Astrocyte (in vitro differentiated cells and primary cell): ENCODE measurements at regions not wholly inside any gene's neighbourhood (a gene's known extent, or its start where the extent isn't known, plus 50 kb on each side); places are given as distances from the start of the nearest gene placed in this dataset.
A peak's percentile ranks its signal among the peaks of the same experiment; 100 is the strongest.

Experiments
- DNase-seq: peaks from one replicate; pipeline ENCODE4 v3.0.0-alpha.2; 2010; ENCODE audit warnings: low read depth
- FAIRE-seq: peaks from 2 replicates; lab custom pipeline; 2011; peaks lifted over from hg19 to GRCh38; lab: Jason Lieb, UNC
- H2AFZ ChIP-seq: 2 replicates; pipeline ENCODE4 v1.6.0; 2012; ENCODE audit warnings: low read depth, low read length, inconsistent platforms
- H3K27ac ChIP-seq: 2 replicates; pipeline ENCODE4 v1.5.1; 2011; ENCODE audit warnings: low read depth, low read length, inconsistent platforms
- H3K27me3 ChIP-seq: 2 replicates; pipeline ENCODE4 v1.6.0; 2011; ENCODE audit warnings: low read length, inconsistent platforms; ENCODE audit not compliant: insufficient read depth
- H3K36me3 ChIP-seq: 2 replicates; pipeline ENCODE4 v1.5.1; 2011; ENCODE audit warnings: low read length, inconsistent platforms; ENCODE audit not compliant: insufficient read depth
- H3K4me1 ChIP-seq: 2 replicates; pipeline ENCODE4 v1.5.1; 2011; ENCODE audit warnings: low read length, inconsistent platforms; ENCODE audit not compliant: insufficient read depth
- H3K4me2 ChIP-seq: 2 replicates; pipeline ENCODE4 v1.6.0; 2012; ENCODE audit warnings: low read length, inconsistent platforms
- H3K4me3 ChIP-seq: 2 replicates; pipeline ENCODE4 v1.5.1; 2011; ENCODE audit warnings: low read depth, mild to moderate bottlenecking, low read length, inconsistent platforms; ENCODE audit not compliant: insufficient read depth
- H3K79me2 ChIP-seq: 2 replicates; pipeline ENCODE4 v1.6.0; 2012; ENCODE audit warnings: mild to moderate bottlenecking, low read length, inconsistent platforms; ENCODE audit not compliant: insufficient read depth
- H3K9ac ChIP-seq: 2 replicates; pipeline ENCODE4 v1.6.0; 2012; ENCODE audit warnings: mild to moderate bottlenecking, low read length, inconsistent platforms
- H3K9me3 ChIP-seq: 2 replicates; pipeline ENCODE4 v1.5.1; 2012; ENCODE audit warnings: low read depth, mild to moderate bottlenecking, low read length, inconsistent platforms; ENCODE audit not compliant: insufficient read depth
- H4K20me1 ChIP-seq: 2 replicates; pipeline ENCODE4 v1.6.0; 2012; ENCODE audit warnings: low read length, inconsistent platforms; ENCODE audit not compliant: insufficient read depth
- H3K27ac Mint-ChIP-seq: one replicate; pipeline ENCODE4 v1.8.0; 2021; ENCODE audit warnings: mild to moderate bottlenecking, mixed read lengths; ENCODE audit not compliant: unreplicated experiment
- H3K27me3 Mint-ChIP-seq: one replicate; pipeline ENCODE4 v1.8.0; 2021; ENCODE audit warnings: low read depth, mixed read lengths; ENCODE audit not compliant: unreplicated experiment
- H3K36me3 Mint-ChIP-seq: one replicate; pipeline ENCODE4 v1.8.0; 2021; ENCODE audit warnings: low read depth, mixed read lengths; ENCODE audit not compliant: unreplicated experiment
- H3K4me1 Mint-ChIP-seq: one replicate; pipeline ENCODE4 v1.8.0; 2021; ENCODE audit warnings: low read depth, mixed read lengths; ENCODE audit not compliant: unreplicated experiment
- H3K4me3 Mint-ChIP-seq: one replicate; pipeline ENCODE4 v1.8.0; 2021; ENCODE audit warnings: mild to moderate bottlenecking, moderate library complexity, mixed read lengths; ENCODE audit not compliant: unreplicated experiment
- H3K9me3 Mint-ChIP-seq: one replicate; pipeline ENCODE4 v1.8.0; 2021; ENCODE audit warnings: mild to moderate bottlenecking, mixed read lengths; ENCODE audit not compliant: unreplicated experiment
- EZH2 ChIP-seq: IDR thresholded peaks from 2 replicates; pipeline ENCODE4 v1.6.1; 2012; ENCODE audit warnings: mild to moderate bottlenecking, low read length, inconsistent platforms; ENCODE audit not compliant: insufficient read depth
- TF ChIP-seq, protein P1 (sequence below): IDR thresholded peaks from 2 replicates; pipeline ENCODE4 v1.5.1; 2011; ENCODE audit warnings: low read depth, mild to moderate bottlenecking, inconsistent platforms, low read length, moderate library complexity; ENCODE audit not compliant: insufficient read depth

DNA sequence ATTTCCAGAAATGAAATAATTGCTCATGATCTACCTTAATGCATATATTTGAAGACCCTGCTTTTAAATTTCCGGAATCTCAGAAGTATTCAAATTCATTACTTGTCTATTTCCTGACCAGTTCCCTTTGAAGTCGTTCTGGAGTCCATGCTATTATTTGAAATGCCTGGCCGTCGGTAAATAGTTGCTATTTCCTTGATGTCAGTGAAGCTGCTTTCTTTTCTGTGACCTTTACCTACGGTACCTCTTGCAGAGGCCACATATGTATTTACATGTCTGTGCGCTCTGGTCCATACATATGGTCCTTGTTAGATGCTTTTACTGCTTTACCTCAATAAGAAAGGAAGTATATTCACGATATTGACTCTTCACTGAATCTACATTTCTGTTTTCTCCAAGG, 199.7 kb downstream of the PAPSS1 start:
- no peak for DNase-seq
- Histone ChIP-seq H3K4me2 (no peak overlapping the region), H4K20me1 (no peaks in the 10 kb centered on the region), H3K4me3 (no peak overlapping the region), H3K4me1 (no peaks in the 10 kb centered on the region), H2AFZ (no peak overlapping the region), H3K36me3 (no peaks in the 10 kb centered on the region), H3K79me2 (no peaks in the 10 kb centered on the region), H3K9me3 (no peaks in the 10 kb centered on the region), H3K27ac (no peak overlapping the region), H3K27me3 (no peaks in the 10 kb centered on the region), H3K9ac (no peak overlapping the region)
- peaks cover 2% of the 10 kb centered on the region for H3K9me3 Mint-ChIP-seq
- no peaks in the 10 kb centered on the region for H3K27me3 Mint-ChIP-seq
- H3K27ac Mint-ChIP-seq = no peak overlapping the region
- no peak for FAIRE-seq
- no peaks in the 10 kb centered on the region for H3K4me1 Mint-ChIP-seq
- TF ChIP-seq, protein P1, sequence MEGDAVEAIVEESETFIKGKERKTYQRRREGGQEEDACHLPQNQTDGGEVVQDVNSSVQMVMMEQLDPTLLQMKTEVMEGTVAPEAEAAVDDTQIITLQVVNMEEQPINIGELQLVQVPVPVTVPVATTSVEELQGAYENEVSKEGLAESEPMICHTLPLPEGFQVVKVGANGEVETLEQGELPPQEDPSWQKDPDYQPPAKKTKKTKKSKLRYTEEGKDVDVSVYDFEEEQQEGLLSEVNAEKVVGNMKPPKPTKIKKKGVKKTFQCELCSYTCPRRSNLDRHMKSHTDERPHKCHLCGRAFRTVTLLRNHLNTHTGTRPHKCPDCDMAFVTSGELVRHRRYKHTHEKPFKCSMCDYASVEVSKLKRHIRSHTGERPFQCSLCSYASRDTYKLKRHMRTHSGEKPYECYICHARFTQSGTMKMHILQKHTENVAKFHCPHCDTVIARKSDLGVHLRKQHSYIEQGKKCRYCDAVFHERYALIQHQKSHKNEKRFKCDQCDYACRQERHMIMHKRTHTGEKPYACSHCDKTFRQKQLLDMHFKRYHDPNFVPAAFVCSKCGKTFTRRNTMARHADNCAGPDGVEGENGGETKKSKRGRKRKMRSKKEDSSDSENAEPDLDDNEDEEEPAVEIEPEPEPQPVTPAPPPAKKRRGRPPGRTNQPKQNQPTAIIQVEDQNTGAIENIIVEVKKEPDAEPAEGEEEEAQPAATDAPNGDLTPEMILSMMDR = no peak
- TF ChIP-seq EZH2 = no peak
- H3K4me3 Mint-ChIP-seq = no peak overlapping the region
- no peaks in the 10 kb centered on the region for H3K36me3 Mint-ChIP-seq

- DNase-seq = no peak
- H3K4me2 ChIP-seq = no peak overlapping the region
- no peaks in the 10 kb centered on the region for H3K4me1 ChIP-seq
- no peak overlapping the region for H2AFZ ChIP-seq
- H3K36me3 Mint-ChIP-seq = no peaks in the 10 kb centered on the region
- no peak for TF ChIP-seq EZH2
- TF ChIP-seq, protein P1 = peak; percentile 52
- peaks cover 2% of the 10 kb centered on the region for H3K9me3 Mint-ChIP-seq
- no peaks in the 10 kb centered on the region for H3K36me3 ChIP-seq
- H3K27ac Mint-ChIP-seq = no peak overlapping the region
- H4K20me1 ChIP-seq = no peaks in the 10 kb centered on the region
- H3K27me3 ChIP-seq = no peaks in the 10 kb centered on the region
- H3K79me2 ChIP-seq = no peaks in the 10 kb centered on the region
- no peak for FAIRE-seq
- no peak overlapping the region for H3K9ac ChIP-seq
- no peaks in the 10 kb centered on the region for H3K27me3 Mint-ChIP-seq
- H3K4me3 ChIP-seq = no peak overlapping the region
- H3K4me3 Mint-ChIP-seq = no peak overlapping the region
- no peak overlapping the region for H3K27ac ChIP-seq
- no peaks in the 10 kb centered on the region for H3K4me1 Mint-ChIP-seq
- H3K9me3 ChIP-seq = no peaks in the 10 kb centered on the region
Measured at GRCh38 chr4:107519053-107519452, 201.0 kb downstream of the PAPSS1 start.

DNA sequence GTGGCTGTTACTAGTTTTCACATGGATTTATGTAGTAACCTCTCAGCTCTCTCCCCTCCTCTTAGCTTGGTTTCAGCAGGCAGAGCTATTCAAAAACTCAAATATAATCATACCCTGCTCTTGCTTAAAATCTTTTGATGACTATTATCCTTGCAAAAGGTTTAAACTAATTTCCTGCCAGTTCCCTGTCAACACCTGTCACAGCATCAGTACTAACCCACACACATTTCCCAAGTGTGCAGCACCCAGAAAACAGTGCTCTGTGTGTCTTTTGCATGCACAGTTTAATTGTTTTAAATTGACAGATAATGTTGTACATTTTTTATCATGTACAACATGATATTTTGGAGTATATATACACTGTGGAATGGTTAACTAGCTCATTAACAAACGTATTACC, 202.0 kb downstream of the PAPSS1 start:
- Mint-ChIP-seq H3K9me3 (peaks cover 2% of the 10 kb centered on the region), H3K4me1 (no peaks in the 10 kb centered on the region), H3K36me3 (no peaks in the 10 kb centered on the region), H3K4me3 (no peak overlapping the region), H3K27me3 (no peaks in the 10 kb centered on the region), H3K27ac (no peak overlapping the region)
- H3K27ac ChIP-seq = no peak overlapping the region
- no peaks in the 10 kb centered on the region for H3K27me3 ChIP-seq
- DNase-seq (no peak), FAIRE-seq (no peak)
- no peaks in the 10 kb centered on the region for H3K79me2 ChIP-seq
- no peak overlapping the region for H3K4me2 ChIP-seq
- H3K36me3 ChIP-seq = no peaks in the 10 kb centered on the region
- no peak overlapping the region for H3K4me3 ChIP-seq
- H4K20me1 ChIP-seq = no peaks in the 10 kb centered on the region
- no peak overlapping the region for H2AFZ ChIP-seq
- no peak overlapping the region for H3K9ac ChIP-seq
- TF ChIP-seq, protein P1 = no peak
- no peak for TF ChIP-seq EZH2
- H3K4me1 ChIP-seq = no peaks in the 10 kb centered on the region
- H3K9me3 ChIP-seq = no peaks in the 10 kb centered on the region
